Heart right ventricle (tissue), 16 donors: ENCODE measurements at regions not wholly inside any gene's neighbourhood (a gene's known extent, or its start where the extent isn't known, plus 50 kb on each side); places are given as distances from the start of the nearest gene placed in this dataset.

Source experiments
- ATAC-seq, 8 donors: fragments of 200-7000 bp; cut with Tn5 transposase; one replicate each; pipeline ENCODE4 v1.9.1; 2020; ENCODE audit warnings: mild to moderate bottlenecking in 8 of 8, moderate library complexity in 8 of 8, moderate number of reproducible peaks in 1 of 8
- DNase-seq, 2 donors: peaks; one replicate each; pipeline ENCODE4 v3.0.0-alpha.2; 2020
- H3K27ac ChIP-seq, 10 donors: fragments of 200-600 bp; sonication (generic) in 2 of 10; one replicate each; pipeline versions ENCODE4 v1.5.0 to v1.8.0; 2020 to 2022; ENCODE audit warnings: mild to moderate bottlenecking in 3 of 10
- H3K27me3 ChIP-seq, 7 donors: fragments of 200-600 bp; one replicate each; pipeline ENCODE4 v1.8.0; 2021 to 2022; ENCODE audit warnings: mild to moderate bottlenecking in 2 of 7
- H3K36me3 ChIP-seq, 9 donors: fragments of 200-600 bp; sonication (generic) in 1 of 9; one replicate each; pipeline versions ENCODE4 v1.5.0 to v1.8.0; 2020 to 2022; ENCODE audit warnings: mild to moderate bottlenecking in 2 of 9
- H3K4me1 ChIP-seq, 9 donors: fragments of 200-600 bp; sonication (generic) in 1 of 9; one replicate each; pipeline versions ENCODE4 v1.5.0 to v1.8.0; 2020 to 2022; ENCODE audit warnings: mild to moderate bottlenecking in 4 of 9
- H3K4me3 ChIP-seq, 10 donors: fragments of 200-600 bp; sonication (generic) in 2 of 10; one replicate each; pipeline versions ENCODE4 v1.5.0 to v1.8.0; 2020 to 2022; ENCODE audit warnings: mild to moderate bottlenecking in 7 of 10, moderate library complexity in 2 of 10
- H3K9me3 ChIP-seq, 11 donors: fragments of 200-600 bp in 10 of 11; sonication (generic) in 2 of 11; one replicate each; pipeline versions ENCODE4 v1.5.0 to v1.8.0; 2013 to 2022; ENCODE audit warnings: mild to moderate bottlenecking in 2 of 11, control low read depth in 1 of 11, moderate library complexity in 1 of 11
- WGBS, 2 donors: extraction: QIAGEN DNeasy Blood & Tissue Kit; methylation state at CpG; one replicate each; pipeline ENCODE4 v1.1.7; 2013; ENCODE audit warnings: inconsistent platforms in 1 of 2; 5-methylcytosine and 5-hydroxymethylcytosine counted together
- intact Hi-C, 10 donors: fragments of 100-400 bp; cut with DNase I; formaldehyde crosslinking; loops; one replicate each; pipeline versions ENCODE4 v1.11.1 to v1.14.2; 2022
- TF ChIP-seq, protein P1 (sequence below), 9 donors: fragments of 200-600 bp; sonication (generic) in 2 of 9; IDR thresholded peaks; one replicate each; pipeline versions ENCODE4 v1.5.0 to v1.8.0; 2021 to 2022; ENCODE audit warnings: antibody characterized with exemption in 9 of 9, mild to moderate bottlenecking in 5 of 9, moderate library complexity in 1 of 9
- donor health status: Arrhythmogenic right ventricular cardiomyopathy.
- donor health status: ischemic (EF 13 %, LVEDD 7.1; RV severe dilation, severe dysfunction).
- donor health status: healthy with polysubstance abuse.
- donor health status: DM: no; HTN: yes; CAD: no.
- donor health status: DM: no; HTN: no; CAD: no.
- donor health status: ischemic (EF 25% LVEDD 6.9; RV normal size, moderate dysfunction).
- donor health status: ischemic (EF 25% LVEDD 5.7; RV mildly dilated, moderate dysfunction).
- donor health status: healthy.
- donor health status: DM: yes; HTN: yes; CAD: no.
- donor health status: Ischemic cardiomyopathy.
- donor health status: ischemic (EF 35%, LVEDD 5.7; RV mildly dilated, moderate dysfunction).
- donor health status: nonischemic (EF 11% LVEDD 7.7; RV severe dilation, severe dysfunction).
- donor health status: DM: yes; HTN: yes; CAD: no.
- donor health status: PGD.
- donor health status: ischemic (EF 29% LVEDD 5.4; RV normal size, mild dysfunction).
- donor health status: nonischemic (EF 23%, LVEDD 6.1; RV moderate dilation, normal function).

DNA sequence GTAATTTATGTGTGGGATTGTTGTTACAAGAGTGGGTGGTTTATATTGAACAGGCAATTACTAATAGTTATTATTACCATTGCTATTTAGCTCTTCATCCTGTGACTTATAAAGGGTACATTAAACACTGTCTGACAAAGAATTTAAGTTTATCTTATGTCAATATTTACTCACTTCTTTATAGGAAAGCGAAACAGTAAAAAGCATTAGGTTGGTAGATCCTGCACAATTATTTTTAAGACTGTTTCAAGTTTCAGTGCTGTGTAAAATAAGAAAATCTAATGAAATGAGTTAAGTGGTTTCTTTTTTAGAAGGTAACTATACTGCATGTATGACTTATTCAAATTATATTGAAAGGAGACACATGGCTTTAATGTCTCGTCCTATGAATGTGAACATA is 135.8 kb upstream of the MAP3K7 start:
- TF ChIP-seq, protein P1, sequence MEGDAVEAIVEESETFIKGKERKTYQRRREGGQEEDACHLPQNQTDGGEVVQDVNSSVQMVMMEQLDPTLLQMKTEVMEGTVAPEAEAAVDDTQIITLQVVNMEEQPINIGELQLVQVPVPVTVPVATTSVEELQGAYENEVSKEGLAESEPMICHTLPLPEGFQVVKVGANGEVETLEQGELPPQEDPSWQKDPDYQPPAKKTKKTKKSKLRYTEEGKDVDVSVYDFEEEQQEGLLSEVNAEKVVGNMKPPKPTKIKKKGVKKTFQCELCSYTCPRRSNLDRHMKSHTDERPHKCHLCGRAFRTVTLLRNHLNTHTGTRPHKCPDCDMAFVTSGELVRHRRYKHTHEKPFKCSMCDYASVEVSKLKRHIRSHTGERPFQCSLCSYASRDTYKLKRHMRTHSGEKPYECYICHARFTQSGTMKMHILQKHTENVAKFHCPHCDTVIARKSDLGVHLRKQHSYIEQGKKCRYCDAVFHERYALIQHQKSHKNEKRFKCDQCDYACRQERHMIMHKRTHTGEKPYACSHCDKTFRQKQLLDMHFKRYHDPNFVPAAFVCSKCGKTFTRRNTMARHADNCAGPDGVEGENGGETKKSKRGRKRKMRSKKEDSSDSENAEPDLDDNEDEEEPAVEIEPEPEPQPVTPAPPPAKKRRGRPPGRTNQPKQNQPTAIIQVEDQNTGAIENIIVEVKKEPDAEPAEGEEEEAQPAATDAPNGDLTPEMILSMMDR (IDR thresholded peaks at IDR 0.05), result no peak
- WGBS, 2 donors, result 80 to 90% methylated on average over 2 of the region's 2 CpGs
- no peak overlapping the region for H3K4me3 ChIP-seq
- no peak for ATAC-seq
- no peaks in the 10 kb centered on the region for H3K27me3 ChIP-seq
- intact Hi-C loops, result no loop called here
- DNase-seq, result no peak
- H3K9me3 ChIP-seq, result no peaks in the 10 kb centered on the region
- H3K4me1 ChIP-seq, result no peaks in the 10 kb centered on the region
- no peaks in the 10 kb centered on the region for H3K36me3 ChIP-seq
- no peak overlapping the region for H3K27ac ChIP-seq

DNA sequence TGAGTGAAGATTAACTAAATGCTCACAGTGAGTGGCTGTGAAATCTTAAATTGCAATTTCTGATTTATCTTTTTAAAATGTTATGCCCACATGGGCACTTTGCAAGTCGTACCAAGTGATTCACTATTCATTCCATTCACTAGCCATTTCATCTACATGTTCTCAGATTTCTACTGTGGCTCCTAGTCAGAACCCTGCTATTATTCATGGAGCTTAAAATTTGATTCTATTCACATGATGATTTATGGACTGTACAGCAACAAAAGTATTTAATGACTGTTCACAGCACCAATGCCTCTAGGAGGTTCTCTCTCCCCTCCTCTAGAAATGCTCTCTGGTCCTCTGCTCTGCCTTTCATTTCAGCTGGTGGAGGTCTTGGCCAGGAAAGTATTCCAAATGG is 133.5 kb upstream of the MAP3K7 start:
- no peak overlapping the region for H3K27ac ChIP-seq
- intact Hi-C loops, result no loop called here
- ATAC-seq (no peak), DNase-seq (no peak)
- no peaks in the 10 kb centered on the region for H3K9me3 ChIP-seq
- H3K4me3 ChIP-seq, result no peak overlapping the region
- WGBS, 2 donors, result 57 to 73% methylated on average over 1 of the region's 1 CpG
- peaks cover 0 to 6% (median 0%) of the 10 kb centered on the region in 7 donors for H3K27me3 ChIP-seq
- no peaks in the 10 kb centered on the region for H3K36me3 ChIP-seq
- TF ChIP-seq, protein P1 (IDR thresholded peaks at IDR 0.05), result no peak
- H3K4me1 ChIP-seq, result no peaks in the 10 kb centered on the region

DNA sequence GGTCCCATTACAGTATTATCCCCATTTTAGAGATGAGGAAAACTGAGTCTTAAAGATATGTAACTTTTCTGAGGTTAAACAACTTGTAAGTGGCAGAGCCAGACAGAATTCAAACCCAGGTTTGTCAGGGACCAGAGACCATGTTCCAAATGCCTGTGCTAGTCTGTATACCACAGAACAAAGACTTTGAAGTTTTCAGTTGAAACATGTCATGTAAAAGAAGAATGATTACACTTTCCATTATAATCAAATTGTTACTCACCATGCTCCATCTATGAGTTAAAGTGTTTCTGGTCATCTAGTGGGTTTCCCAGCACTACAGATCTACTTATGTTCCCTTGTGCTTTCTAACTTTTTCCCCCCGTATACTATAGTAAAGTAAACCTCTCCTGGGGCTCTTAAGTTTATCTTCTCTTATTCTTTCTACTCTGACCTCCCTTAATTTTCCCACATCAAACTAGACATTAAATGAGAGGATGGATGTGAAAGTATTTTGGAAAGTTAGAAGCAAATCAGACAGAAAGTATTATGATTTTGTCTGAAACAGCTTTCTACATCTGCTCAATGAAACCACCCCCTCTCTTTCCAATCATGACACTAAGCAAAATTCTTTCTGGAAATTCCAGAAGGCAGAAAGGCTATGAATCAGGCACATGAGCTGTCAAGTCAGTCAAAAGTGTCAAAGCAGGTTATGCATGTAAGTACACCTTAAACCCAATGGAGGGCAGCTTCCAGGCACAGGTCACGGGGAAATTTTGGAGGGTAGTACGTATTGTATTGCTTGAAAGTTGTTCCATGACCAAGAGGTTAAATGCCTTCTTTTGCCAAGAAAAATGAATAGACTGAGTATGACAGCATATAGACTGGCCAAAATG is 132.7 kb upstream of the MAP3K7 start:
- Histone ChIP-seq H3K9me3 (no peaks in the 10 kb centered on the region), H3K36me3 (no peaks in the 10 kb centered on the region), H3K27me3 (peaks cover 0 to 9% (median 0%) of the 10 kb centered on the region in 7 donors), H3K4me1 (no peaks in the 10 kb centered on the region), H3K4me3 (no peak overlapping the region), H3K27ac (no peak overlapping the region)
- ATAC-seq (no peak), DNase-seq (no peak)
- WGBS, 2 donors, result 65 to 68% methylated on average over 3 of the region's 3 CpGs
- intact Hi-C loops, result no loop called here
- TF ChIP-seq, protein P1 (IDR thresholded peaks at IDR 0.05), result no peak

DNA sequence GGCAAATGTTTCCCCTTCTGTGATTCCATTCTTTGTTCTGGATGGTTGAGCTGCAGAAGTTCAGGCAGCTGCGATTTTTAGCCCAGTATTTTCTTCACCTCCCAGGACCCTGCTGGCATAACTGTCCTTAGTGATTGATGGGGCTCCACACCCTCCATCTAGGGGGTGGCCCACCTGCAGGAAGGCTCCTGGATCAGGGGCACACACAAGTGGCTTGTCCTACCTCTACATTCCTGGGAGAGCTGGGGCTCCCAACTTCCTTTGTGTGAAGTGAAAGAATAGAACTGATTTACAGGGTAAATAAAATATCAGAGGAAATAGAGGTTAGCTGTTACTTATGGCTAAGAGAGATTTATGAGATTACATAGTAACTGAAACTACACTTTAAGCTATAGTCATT is 129.5 kb upstream of the MAP3K7 start:
- TF ChIP-seq, protein P1 (IDR thresholded peaks at IDR 0.05), result no peak
- Histone ChIP-seq H3K9me3 (peaks cover 0 to 2% (median 0%) of the 10 kb centered on the region in 11 donors), H3K36me3 (no peaks in the 10 kb centered on the region), H3K27me3 (peaks cover 0 to 9% (median 0%) of the 10 kb centered on the region in 7 donors), H3K4me3 (no peak overlapping the region), H3K4me1 (no peaks in the 10 kb centered on the region), H3K27ac (no peak overlapping the region)
- WGBS, 2 donors, result 60 to 71% methylated on average over 1 of the region's 1 CpG
- ATAC-seq (no peak), DNase-seq (no peak)
- intact Hi-C loops, result no loop called here
